Epithelial cell of esophagus (primary cell): ENCODE measurements at regions not wholly inside any gene's neighbourhood (a gene's known extent, or its start where the extent isn't known, plus 50 kb on each side); places are given as distances from the start of the nearest gene placed in this dataset.

Experiments used
- DNase-seq: peaks from one replicate; pipeline ENCODE4 v3.0.0; 2010; ENCODE audit warnings: low read depth
- H3K4me3 ChIP-seq: 2 replicates; pipeline ENCODE4 v1.5.1; 2011; ENCODE audit warnings: mild to moderate bottlenecking, low read length, control low read depth
- CTCF ChIP-seq: IDR thresholded peaks from 2 replicates; pipeline ENCODE4 v1.5.1; 2011; ENCODE audit warnings: low read depth, mild to moderate bottlenecking, low read length, control low read depth, inconsistent platforms; ENCODE audit not compliant: insufficient read depth; ENCODE audit errors: missing control alignments

DNA sequence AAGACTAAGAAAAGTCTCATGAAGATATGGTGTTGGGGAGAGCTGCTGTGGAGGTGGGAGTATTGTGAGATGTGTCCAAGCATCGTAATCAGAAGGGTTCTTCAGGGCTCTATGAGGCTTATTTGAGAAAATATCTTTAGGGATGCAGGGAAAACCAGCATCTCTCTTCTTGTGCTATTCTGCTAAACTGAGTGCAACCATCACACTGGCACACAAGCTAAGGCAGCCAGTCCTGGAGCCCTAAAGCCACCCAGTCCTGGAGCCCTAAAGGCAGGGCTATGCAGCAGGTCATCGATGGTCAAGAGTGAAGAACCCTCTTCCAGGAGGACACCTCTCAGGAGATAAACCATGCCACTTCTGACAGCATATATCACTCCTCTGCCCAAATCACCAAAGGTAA lies 445.2 kb upstream of the MIR17HG start:
- no peak for TF ChIP-seq CTCF
- DNase-seq, result no peak
- H3K4me3 ChIP-seq, result no peak overlapping the region

GRCh38 chr13:90906554-90906953 lies 440.9 kb upstream of the MIR17HG start:
- DNase-seq, result no peak
- no peak for TF ChIP-seq CTCF

GRCh38 chr13:90908792-90909191 lies 438.7 kb upstream of the MIR17HG start:
- no peak for TF ChIP-seq CTCF
- H3K4me3 ChIP-seq, result no peak overlapping the region
- DNase-seq, result no peak

More at GRCh38 chr13:90906554-90906953, 440.9 kb upstream of the MIR17HG start:
- no peak overlapping the region for H3K4me3 ChIP-seq

DNA sequence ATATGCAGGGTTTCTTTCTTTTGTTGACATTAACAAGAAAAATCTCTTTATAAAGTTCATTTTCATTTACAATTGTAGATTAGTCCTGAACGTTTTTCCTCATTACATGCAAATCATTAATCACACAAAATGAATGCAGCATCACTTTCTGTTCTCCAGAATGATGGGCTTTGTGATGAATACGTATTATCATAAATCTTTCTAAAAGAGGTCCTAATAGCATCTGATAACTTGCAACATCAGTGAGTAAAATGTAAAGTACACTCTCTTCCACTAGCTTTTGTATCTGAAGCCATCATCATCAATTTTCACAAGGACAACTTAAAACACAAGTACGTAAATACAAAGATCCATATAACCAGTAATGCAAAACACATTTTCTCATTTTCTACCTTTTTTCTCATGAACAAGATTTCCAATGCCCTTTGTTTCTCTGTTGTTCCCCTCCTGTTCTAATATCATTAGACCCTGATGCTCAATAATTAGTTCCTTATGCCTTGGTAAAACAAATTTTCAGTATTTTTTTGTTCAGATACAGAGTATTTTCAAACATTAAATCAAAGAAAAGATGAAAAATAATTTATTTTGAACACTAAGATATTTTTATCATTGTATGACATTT lies 437.4 kb upstream of the MIR17HG start:
- H3K4me3 ChIP-seq, result no peak overlapping the region
- TF ChIP-seq CTCF, result no peak
- no peak for DNase-seq

DNA sequence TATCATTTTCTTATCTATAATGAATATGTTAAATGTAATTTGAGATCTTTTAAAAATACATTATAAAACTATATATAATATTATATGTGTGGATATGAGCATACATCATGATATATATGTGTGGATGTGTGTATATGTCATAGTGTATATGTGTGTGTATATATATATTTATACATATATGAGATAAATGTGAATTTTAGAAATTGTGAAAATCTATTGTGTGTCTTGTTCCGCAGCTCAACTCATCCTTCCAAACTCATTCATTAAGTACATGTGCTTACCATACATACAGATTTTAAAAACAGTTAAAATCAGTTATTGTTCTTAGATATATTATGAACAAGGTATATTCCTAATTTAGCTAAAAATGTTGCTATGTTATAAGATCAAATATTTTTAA lies 435.2 kb upstream of the MIR17HG start:
- H3K4me3 ChIP-seq, result no peak overlapping the region
- TF ChIP-seq CTCF, result no peak
- DNase-seq, result no peak

DNA sequence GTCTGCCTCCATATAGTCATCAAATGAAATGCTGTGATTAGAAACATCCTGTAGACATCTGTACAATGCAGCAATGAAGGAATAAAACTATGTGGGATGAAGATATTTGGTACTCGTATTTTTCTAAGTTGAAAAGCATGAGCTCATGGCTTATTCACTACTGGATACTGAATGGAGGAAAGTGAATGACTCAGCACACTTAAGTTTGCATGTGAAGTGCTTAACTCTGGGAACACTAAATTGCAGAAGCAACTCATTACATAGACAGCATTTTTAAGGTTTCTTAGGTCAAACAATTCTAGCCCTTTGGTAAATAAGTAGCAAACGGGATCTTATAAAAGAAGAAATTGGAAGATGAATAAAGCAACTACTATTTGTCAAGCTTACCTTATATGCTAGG lies 429.0 kb upstream of the MIR17HG start:
- H3K4me3 ChIP-seq, result no peak overlapping the region
- TF ChIP-seq CTCF, result no peak
- DNase-seq, result peak; percentile 65

DNA sequence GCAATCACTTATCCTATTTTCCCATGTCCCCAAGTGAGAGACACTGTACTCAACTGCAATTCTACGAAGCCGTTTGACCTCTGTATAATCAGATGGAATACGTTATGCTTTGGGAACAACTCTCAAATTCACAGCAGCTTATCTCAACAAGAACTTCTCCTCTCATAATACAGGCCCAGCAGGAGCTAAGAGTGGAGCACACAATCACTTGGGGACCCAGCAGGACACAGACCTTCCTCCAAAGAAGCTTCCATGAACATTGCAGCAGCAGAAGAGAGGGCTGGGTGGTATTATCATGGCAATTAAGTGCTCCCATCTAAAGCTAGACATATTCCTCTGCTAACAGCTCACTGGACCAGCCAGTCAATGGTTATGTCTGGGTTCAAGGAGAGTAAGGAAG lies 428.3 kb upstream of the MIR17HG start:
- TF ChIP-seq CTCF, result no peak
- no peak for DNase-seq
- no peak overlapping the region for H3K4me3 ChIP-seq
